Calu3 (cell line): ENCODE measurements at regions not wholly inside any gene's neighbourhood (a gene's known extent, or its start where the extent isn't known, plus 50 kb on each side); places are given as distances from the start of the nearest gene placed in this dataset.
"Not testable (repeated sequence)": the region's sequence is repeated elsewhere in the genome, so short reads cannot be mapped to it uniquely, and the experiment has no call there.

Source experiments
- BruUV-seq: library from RNA; stranded (reverse); fragments of 400-500 nt; replicated peaks from 2 replicates; lab custom pipeline; 2021; lab: Mats Ljungman, UMichigan
- CTCF ChIA-PET: fragments of 300-600 bp; sonication (Branson Sonifier 250); formaldehyde crosslinking; loops from one replicate; lab custom pipeline; 2022; ENCODE audit warnings: antibody characterized with exemption; lab: Charles Lee
- DNase-seq: peaks from one replicate; pipeline ENCODE4 v3.0.0; 2022
- H3K27ac Mint-ChIP-seq: one replicate; pipeline ENCODE4 v1.8.0; 2022; ENCODE audit warnings: mixed read lengths; ENCODE audit not compliant: unreplicated experiment
- H3K27me3 Mint-ChIP-seq: one replicate; pipeline ENCODE4 v1.8.0; 2022; ENCODE audit warnings: mixed read lengths; ENCODE audit not compliant: unreplicated experiment
- H3K36me3 Mint-ChIP-seq: one replicate; pipeline ENCODE4 v1.8.0; 2022; ENCODE audit warnings: mild to moderate bottlenecking, moderate library complexity, mixed read lengths; ENCODE audit not compliant: insufficient read depth, unreplicated experiment
- H3K4me1 Mint-ChIP-seq: one replicate; pipeline ENCODE4 v1.8.0; 2022; ENCODE audit warnings: mild to moderate bottlenecking, low read depth, mixed read lengths; ENCODE audit not compliant: unreplicated experiment
- H3K4me3 Mint-ChIP-seq: one replicate; pipeline ENCODE4 v1.8.0; 2022; ENCODE audit warnings: mild to moderate bottlenecking, low read depth, moderate library complexity, mixed read lengths; ENCODE audit not compliant: unreplicated experiment
- H3K9me3 Mint-ChIP-seq: one replicate; pipeline ENCODE4 v1.8.0; 2022; ENCODE audit warnings: low read depth, mixed read lengths; ENCODE audit not compliant: unreplicated experiment
- intact Hi-C: fragments of 100-400 bp; cut with micrococcal nuclease; formaldehyde crosslinking; loops from one replicate; pipeline ENCODE4 v1.10.0; 2022; ENCODE audit not compliant: unreplicated experiment
- TF ChIP-seq, protein P1 (sequence below): fragments of 200-600 bp; IDR thresholded peaks from one replicate; pipeline ENCODE4 v1.8.0; 2022; ENCODE audit warnings: antibody characterized with exemption; ENCODE audit not compliant: unreplicated experiment

DNA sequence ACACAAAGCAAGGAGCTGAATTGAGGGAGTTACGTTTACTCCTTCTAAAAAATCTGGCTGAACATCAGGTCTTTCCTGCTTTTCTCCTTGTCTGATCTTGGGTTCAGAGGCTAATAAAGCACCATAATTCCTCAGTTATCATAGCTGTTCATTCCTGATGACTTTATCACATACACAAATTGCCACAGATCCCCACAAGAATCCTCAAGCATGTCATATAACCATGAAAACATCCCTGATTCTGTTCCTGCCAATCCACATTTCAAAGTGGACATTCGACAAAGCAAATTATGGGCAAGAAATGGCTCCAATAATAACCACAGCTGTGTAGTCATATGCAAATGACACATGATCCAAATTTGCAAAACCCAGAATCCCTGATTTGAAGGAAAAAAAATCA, 321.3 kb downstream of the MEX3B start:
- no peak overlapping the region for H3K27ac Mint-ChIP-seq
- no peaks in the 10 kb centered on the region for H3K4me1 Mint-ChIP-seq
- intact Hi-C loops: no loop called here
- H3K4me3 Mint-ChIP-seq: no peak overlapping the region
- TF ChIP-seq, protein P1, sequence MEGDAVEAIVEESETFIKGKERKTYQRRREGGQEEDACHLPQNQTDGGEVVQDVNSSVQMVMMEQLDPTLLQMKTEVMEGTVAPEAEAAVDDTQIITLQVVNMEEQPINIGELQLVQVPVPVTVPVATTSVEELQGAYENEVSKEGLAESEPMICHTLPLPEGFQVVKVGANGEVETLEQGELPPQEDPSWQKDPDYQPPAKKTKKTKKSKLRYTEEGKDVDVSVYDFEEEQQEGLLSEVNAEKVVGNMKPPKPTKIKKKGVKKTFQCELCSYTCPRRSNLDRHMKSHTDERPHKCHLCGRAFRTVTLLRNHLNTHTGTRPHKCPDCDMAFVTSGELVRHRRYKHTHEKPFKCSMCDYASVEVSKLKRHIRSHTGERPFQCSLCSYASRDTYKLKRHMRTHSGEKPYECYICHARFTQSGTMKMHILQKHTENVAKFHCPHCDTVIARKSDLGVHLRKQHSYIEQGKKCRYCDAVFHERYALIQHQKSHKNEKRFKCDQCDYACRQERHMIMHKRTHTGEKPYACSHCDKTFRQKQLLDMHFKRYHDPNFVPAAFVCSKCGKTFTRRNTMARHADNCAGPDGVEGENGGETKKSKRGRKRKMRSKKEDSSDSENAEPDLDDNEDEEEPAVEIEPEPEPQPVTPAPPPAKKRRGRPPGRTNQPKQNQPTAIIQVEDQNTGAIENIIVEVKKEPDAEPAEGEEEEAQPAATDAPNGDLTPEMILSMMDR: no peak
- no peaks in the 10 kb centered on the region for H3K27me3 Mint-ChIP-seq
- peaks cover 14% of the 10 kb centered on the region for H3K9me3 Mint-ChIP-seq
- DNase-seq: no peak
- H3K36me3 Mint-ChIP-seq: no peaks in the 10 kb centered on the region
- CTCF ChIA-PET: no interaction called here
- no TSS peak for BruUV-seq

DNA sequence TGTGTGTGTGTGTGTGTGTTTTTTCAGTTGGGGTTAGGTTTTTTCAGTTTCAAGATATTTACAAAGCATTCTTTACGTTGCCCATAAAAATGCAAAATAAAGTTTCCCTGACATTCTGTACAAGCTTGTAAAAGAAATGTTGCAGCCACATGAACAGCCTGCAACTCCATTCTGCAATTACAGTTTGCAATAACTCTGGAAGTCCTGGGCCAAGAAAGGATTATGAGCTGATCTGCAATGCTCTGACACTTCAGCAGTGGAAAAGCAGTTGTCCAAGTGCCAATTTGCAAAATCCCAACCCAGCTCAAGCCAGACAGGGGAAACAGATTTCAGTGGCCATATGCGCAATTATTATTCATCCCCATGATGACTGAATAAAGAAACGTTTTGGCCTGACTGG, 322.1 kb downstream of the MEX3B start:
- no peak overlapping the region for H3K27ac Mint-ChIP-seq
- intact Hi-C loops: no loop called here
- H3K9me3 Mint-ChIP-seq: peaks cover 18% of the 10 kb centered on the region

DNA sequence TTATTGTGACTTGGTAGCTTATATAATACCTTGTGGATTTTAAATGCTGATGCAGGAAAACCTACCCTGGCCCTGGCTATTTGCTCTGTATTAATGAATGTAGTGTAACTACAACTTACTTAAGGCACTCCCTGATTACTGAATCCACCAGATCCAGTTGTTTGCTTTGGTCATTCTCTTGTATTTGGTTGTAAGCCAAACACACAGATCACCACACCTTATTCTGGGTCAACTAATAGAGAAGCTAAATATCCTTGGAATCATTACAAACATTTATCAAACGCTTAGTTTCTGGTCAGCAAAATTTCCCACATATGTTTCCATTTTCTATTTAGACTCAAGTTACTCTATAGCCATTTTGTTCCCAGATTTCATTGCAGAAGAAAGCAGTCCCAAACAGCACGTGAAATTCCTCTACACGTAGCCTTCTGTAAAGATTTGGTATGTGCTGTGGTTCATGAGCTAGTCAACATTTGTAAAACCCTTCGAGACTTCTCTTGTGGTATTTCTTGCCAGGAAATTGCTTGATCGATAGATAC, 322.6 kb downstream of the MEX3B start:
- CTCF ChIA-PET: no interaction called here
- Mint-ChIP-seq H3K9me3 (peaks cover 21% of the 10 kb centered on the region), H3K27me3 (no peaks in the 10 kb centered on the region), H3K36me3 (no peaks in the 10 kb centered on the region), H3K4me1 (no peaks in the 10 kb centered on the region), H3K4me3 (no peak overlapping the region), H3K27ac (no peak overlapping the region)
- no peak for DNase-seq
- TF ChIP-seq, protein P1: no peak
- no TSS peak for BruUV-seq
- intact Hi-C loops: no loop called here

More for the DNA sequence above, 322.1 kb downstream of the MEX3B start:
- no peak overlapping the region for H3K4me3 Mint-ChIP-seq
- TF ChIP-seq, protein P1: no peak
- no TSS peak for BruUV-seq
- H3K4me1 Mint-ChIP-seq: no peaks in the 10 kb centered on the region
- H3K27me3 Mint-ChIP-seq: no peaks in the 10 kb centered on the region
- CTCF ChIA-PET: no interaction called here
- no peaks in the 10 kb centered on the region for H3K36me3 Mint-ChIP-seq
- no peak for DNase-seq

DNA sequence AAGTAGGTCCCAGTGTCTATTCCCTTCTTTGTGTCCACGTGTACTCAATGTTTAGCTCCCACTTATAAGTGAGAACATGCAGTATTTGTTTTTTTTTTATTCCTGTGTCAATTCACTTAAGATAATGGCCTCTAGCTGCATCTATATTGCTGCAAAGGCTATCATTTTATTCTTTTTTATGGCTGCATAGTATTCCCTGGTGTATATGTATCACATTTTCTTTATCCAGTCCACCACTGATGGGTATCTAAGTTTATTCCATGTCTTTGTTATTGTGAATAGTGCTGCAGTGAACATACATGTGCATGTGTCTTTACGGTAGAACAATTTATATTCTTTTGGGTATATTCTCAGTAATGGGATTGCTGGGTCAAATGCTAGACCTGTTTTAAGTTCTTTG, 329.4 kb downstream of the MEX3B start:
- H3K27ac Mint-ChIP-seq, DNase-seq, CTCF ChIA-PET, H3K4me1 Mint-ChIP-seq, intact Hi-C loops, H3K27me3 Mint-ChIP-seq, BruUV-seq, H3K36me3 Mint-ChIP-seq, H3K4me3 Mint-ChIP-seq: not testable (repeated sequence)
- H3K9me3 Mint-ChIP-seq: peaks cover 23% of the 10 kb centered on the region

DNA sequence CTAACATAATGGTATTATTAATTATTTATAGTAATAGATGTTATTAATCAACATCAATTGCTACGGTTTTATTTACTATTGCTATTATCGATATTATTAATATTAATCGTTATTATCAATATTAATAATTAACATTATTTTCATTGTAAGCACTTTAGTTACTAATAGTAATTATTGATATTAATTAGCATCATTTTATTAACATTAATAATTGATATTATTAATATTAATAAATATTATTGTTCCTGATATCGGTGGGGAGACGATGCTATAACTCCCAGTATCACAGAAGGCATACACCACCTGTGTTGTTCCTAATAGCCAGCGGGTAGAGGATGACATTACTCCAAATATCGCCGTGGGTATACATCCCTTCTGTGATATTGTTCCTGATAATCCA, 335.5 kb downstream of the MEX3B start:
- intact Hi-C loops: no loop called here
- no peak for DNase-seq
- H3K27ac Mint-ChIP-seq: no peak overlapping the region
- H3K36me3 Mint-ChIP-seq: no peaks in the 10 kb centered on the region
- no TSS peak for BruUV-seq
- H3K4me1 Mint-ChIP-seq: no peaks in the 10 kb centered on the region
- TF ChIP-seq, protein P1: no peak
- no peaks in the 10 kb centered on the region for H3K27me3 Mint-ChIP-seq
- CTCF ChIA-PET: no interaction called here
- H3K9me3 Mint-ChIP-seq: peaks cover 8% of the 10 kb centered on the region
- H3K4me3 Mint-ChIP-seq: no peak overlapping the region

DNA sequence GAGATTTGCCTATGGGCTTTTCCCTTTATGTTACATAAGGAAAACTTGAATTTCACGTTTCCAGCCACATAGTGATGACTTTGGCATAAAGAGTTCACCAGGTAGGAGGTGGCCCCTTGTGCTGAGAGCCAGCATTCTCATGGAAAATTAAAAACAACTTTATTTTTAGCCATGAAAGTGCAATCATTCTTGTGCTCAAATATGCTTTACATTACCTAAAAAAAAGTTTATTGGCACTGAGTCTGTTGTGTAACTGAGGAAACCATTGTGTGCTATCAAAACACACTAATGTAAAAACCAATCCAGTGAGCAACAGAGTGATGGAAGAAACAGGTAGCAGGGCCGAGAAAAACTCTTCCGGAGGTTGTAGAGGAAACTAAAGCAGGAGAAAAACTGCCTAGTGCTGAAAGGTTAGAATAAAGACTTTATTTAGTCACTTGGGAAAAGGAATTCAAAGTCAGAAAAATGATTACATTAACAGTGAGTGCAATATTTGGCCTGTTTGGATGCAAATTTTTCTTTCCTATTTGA, 332.9 kb upstream of the TMC3 start:
- not testable (repeated sequence) for H3K27ac Mint-ChIP-seq, H3K36me3 Mint-ChIP-seq, DNase-seq

DNA sequence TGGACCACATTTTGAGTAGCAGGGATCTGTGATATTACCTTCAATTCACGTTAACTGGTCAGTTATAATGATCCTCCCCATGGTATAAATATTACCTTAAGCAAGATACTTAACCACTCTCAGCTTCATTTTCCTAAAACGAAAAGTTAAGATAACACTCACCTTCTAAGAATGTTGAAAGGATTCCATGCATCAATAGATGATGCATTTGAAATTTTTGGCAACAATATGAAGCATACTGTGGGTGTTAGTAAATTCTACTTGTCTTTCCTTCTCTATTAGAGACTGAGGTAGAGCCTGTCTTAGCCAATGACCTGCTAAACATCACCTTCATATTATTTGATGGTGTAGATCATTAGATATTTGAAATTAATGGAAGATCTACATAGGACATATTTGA, 331.7 kb upstream of the TMC3 start:
- H3K36me3 Mint-ChIP-seq, intact Hi-C loops, H3K4me3 Mint-ChIP-seq, H3K27ac Mint-ChIP-seq, CTCF ChIA-PET, BruUV-seq, H3K27me3 Mint-ChIP-seq, H3K4me1 Mint-ChIP-seq, H3K9me3 Mint-ChIP-seq, DNase-seq: not testable (repeated sequence)

More for the DNA sequence above, 332.9 kb upstream of the TMC3 start:
- H3K4me3 Mint-ChIP-seq, H3K9me3 Mint-ChIP-seq, H3K4me1 Mint-ChIP-seq, CTCF ChIA-PET, H3K27me3 Mint-ChIP-seq, intact Hi-C loops, BruUV-seq: not testable (repeated sequence)
